HG03460 (cell line): ENCODE measurements at regions not wholly inside any gene's neighbourhood (a gene's known extent, or its start where the extent isn't known, plus 50 kb on each side); places are given as distances from the start of the nearest gene placed in this dataset.
"Not testable (repeated sequence)": the region's sequence is repeated elsewhere in the genome, so short reads cannot be mapped to it uniquely, and the experiment has no call there.

Source experiments
- ATAC-seq: cut with Tn5 transposase; IDR thresholded peaks from one replicate; pipeline ENCODE4 v1.9.1; 2021; ENCODE audit not compliant: unreplicated experiment

DNA sequence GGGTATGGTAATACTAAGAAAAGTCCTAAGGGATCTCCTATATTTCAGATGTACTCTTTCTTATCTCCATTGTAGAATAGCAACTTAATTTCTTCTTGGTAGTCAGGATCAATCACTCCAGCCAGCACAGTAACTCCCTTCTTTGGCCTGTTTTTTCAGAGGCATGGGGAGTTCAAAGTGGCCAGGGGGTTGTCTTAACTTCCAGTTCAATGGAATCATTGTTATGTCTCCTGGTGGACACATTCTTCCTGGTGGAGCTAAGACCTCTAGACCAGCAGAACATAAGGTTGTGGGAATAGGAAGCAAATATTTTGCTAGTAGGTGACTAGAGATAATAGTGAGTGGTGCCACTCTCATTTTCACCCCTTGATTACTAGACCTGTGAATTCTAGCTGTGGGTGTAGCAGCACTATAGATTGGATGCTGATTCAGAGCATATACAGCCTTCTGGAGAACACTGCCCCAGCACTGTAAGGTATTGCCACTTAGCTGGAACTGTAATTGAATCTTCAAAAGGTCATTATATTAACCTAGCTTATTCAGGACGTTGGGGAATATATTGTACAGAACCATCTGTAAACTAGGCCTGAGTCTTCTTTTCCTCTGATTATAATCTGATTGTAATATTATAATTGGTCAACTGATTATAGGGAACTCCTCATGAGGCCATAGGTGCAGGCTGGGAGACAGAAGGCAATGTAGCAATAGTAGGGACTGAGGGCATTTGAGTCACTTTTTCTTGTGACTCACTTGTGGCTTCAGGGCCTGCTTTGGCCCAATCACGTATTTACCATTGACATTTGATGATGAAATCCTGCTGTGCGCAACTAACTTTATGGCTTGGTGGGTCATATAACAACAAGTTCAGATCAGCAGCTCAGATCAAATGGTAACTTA lies 60.2 kb upstream of the ATP2B1 start:
- ATAC-seq = no peak

GRCh38 chr12:89765959-89766824 lies 57.6 kb upstream of the ATP2B1 start:
- ATAC-seq = peak; percentile 77

GRCh38 chr12:89764164-89764563 lies 55.5 kb upstream of the ATP2B1 start:
- ATAC-seq = not testable (repeated sequence)

- peak; percentile 48 for ATAC-seq
Measured at GRCh38 chr12:89762498-89763170, 54.0 kb upstream of the ATP2B1 start.

DNA sequence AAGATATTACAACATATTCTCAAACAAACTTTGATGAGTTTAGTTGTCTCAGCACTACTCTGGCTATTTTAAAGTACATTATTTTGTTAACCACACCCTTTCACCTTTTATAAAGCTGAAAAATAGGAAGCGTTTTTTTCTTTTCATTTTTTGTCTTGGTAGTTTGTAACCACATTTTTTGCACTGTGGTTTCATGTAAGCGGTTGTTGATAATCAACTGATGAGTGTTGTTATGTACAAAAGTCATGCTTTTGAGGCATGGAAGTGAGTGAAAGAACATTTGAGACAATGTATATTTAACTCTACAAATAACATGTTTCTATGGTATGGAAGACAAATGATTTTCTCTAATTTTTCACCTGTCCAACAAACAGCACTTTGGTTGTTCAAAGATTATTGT lies 52.1 kb upstream of the ATP2B1 start:
- ATAC-seq = no peak
